GM21528 (cell line): ENCODE measurements at regions not wholly inside any gene's neighbourhood (a gene's known extent, or its start where the extent isn't known, plus 50 kb on each side); places are given as distances from the start of the nearest gene placed in this dataset.

Experiments used
- ATAC-seq: cut with Tn5 transposase; IDR thresholded peaks from one replicate; pipeline ENCODE4 v1.9.1; 2021; ENCODE audit warnings: mild to moderate bottlenecking, moderate library complexity; ENCODE audit not compliant: unreplicated experiment, low FRiP score

GRCh38 chr2:211128287-211128686 is 571.9 kb downstream of the CPS1 start:
- no peak for ATAC-seq

GRCh38 chr2:211129798-211130197 is 573.4 kb downstream of the CPS1 start:
- no peak for ATAC-seq

- no peak for ATAC-seq
These were observed 575.6 kb downstream of the CPS1 start for GRCh38 chr2:211132046-211132445.

- no peak for ATAC-seq
These were observed 576.2 kb downstream of the CPS1 start for GRCh38 chr2:211132573-211132972.

GRCh38 chr2:211133766-211134165 is 577.4 kb downstream of the CPS1 start:
- ATAC-seq, result no peak

GRCh38 chr2:211138551-211138950 is 582.2 kb downstream of the CPS1 start:
- ATAC-seq, result no peak

GRCh38 chr2:211141646-211142045 is 585.2 kb downstream of the CPS1 start:
- ATAC-seq, result no peak

GRCh38 chr2:211144078-211144477 is 587.7 kb downstream of the CPS1 start:
- ATAC-seq, result no peak

GRCh38 chr2:211144974-211145665 is 588.7 kb downstream of the CPS1 start:
- ATAC-seq, result no peak

GRCh38 chr2:211149731-211150130 is 593.3 kb downstream of the CPS1 start:
- ATAC-seq, result no peak

GRCh38 chr2:211157211-211157610 is 600.8 kb downstream of the CPS1 start:
- ATAC-seq, result no peak

GRCh38 chr2:211157856-211158463 is 601.6 kb downstream of the CPS1 start:
- peak; percentile 99 for ATAC-seq

- ATAC-seq, result no peak
These were observed 603.6 kb downstream of the CPS1 start for GRCh38 chr2:211159972-211160371.

GRCh38 chr2:211161236-211161635 is 604.8 kb downstream of the CPS1 start:
- no peak for ATAC-seq

- no peak for ATAC-seq
These were observed 606.5 kb downstream of the CPS1 start for GRCh38 chr2:211162911-211163310.

- no peak for ATAC-seq
These were observed 614.4 kb downstream of the CPS1 start for GRCh38 chr2:211170843-211171242.

GRCh38 chr2:211174021-211174420 is 617.6 kb downstream of the CPS1 start:
- no peak for ATAC-seq

GRCh38 chr2:211174631-211175030 is 618.2 kb downstream of the CPS1 start:
- no peak for ATAC-seq

GRCh38 chr2:211175956-211176355 is 619.6 kb downstream of the CPS1 start:
- no peak for ATAC-seq

- no peak for ATAC-seq
These were observed 620.2 kb downstream of the CPS1 start for GRCh38 chr2:211176514-211177141.

- no peak for ATAC-seq
These were observed 625.2 kb downstream of the CPS1 start for GRCh38 chr2:211181626-211182025.

- ATAC-seq, result no peak
These were observed 631.2 kb downstream of the CPS1 start for GRCh38 chr2:211187602-211188001.
